Neural cell (in vitro differentiated cells): ENCODE measurements at regions not wholly inside any gene's neighbourhood (a gene's known extent, or its start where the extent isn't known, plus 50 kb on each side); places are given as distances from the start of the nearest gene placed in this dataset.

ENCODE experiments used
- H2AFZ ChIP-seq: fragments of 200-600, 300-800 bp; sonication (generic), shearing (Covaris generic); 2 replicates; pipeline ENCODE4 v1.6.0; 2014; ENCODE audit warnings: low read depth, mild to moderate bottlenecking, antibody characterized with exemption, low read length, moderate library complexity
- H3F3A ChIP-seq: fragments of 200-600 bp; shearing (Covaris generic); 2 replicates; pipeline ENCODE4 v1.6.1; 2016; ENCODE audit warnings: mild to moderate bottlenecking, moderate library complexity, mixed read lengths, antibody characterized with exemption, low read length; ENCODE audit not compliant: insufficient read depth, poor library complexity, severe bottlenecking
- H3K27ac ChIP-seq: fragments of 200-600, 300-800 bp; sonication (generic), shearing (Covaris generic); 2 replicates; pipeline ENCODE4 v1.5.1; 2014; ENCODE audit warnings: mild to moderate bottlenecking, low read length, moderate library complexity
- H3K27me3 ChIP-seq: fragments of 300-800, 200-600 bp; sonication (generic), shearing (Covaris generic); 2 replicates; pipeline ENCODE4 v1.6.0; 2014; ENCODE audit warnings: mild to moderate bottlenecking, low read depth, low read length, moderate library complexity; ENCODE audit not compliant: insufficient read depth
- H3K36me3 ChIP-seq: fragments of 300-800, 200-600 bp; sonication (generic), shearing (Covaris generic); 2 replicates; pipeline ENCODE4 v1.5.1; 2014; ENCODE audit warnings: mild to moderate bottlenecking, antibody characterized with exemption, low read length, moderate library complexity; ENCODE audit not compliant: insufficient read depth
- H3K4me2 ChIP-seq: fragments of 300-800, 200-600 bp; sonication (generic), shearing (Covaris generic); 2 replicates; pipeline ENCODE4 v1.6.0; 2014; ENCODE audit warnings: mild to moderate bottlenecking, low read length
- H3K4me3 ChIP-seq: fragments of 300-800, 200-600 bp; sonication (generic), shearing (Covaris generic); 2 replicates; pipeline ENCODE4 v1.5.1; 2014; ENCODE audit warnings: mild to moderate bottlenecking, low read length, moderate library complexity
- H3K79me2 ChIP-seq: fragments of 200-600 bp; shearing (Covaris generic); replicated peaks from 2 replicates; pipeline ENCODE4 v1.6.0; 2014; ENCODE audit warnings: mild to moderate bottlenecking, low read length, moderate library complexity; ENCODE audit not compliant: insufficient read depth
- H3K9ac ChIP-seq: fragments of 300-800, 200-600 bp; sonication (generic), shearing (Covaris generic); 2 replicates; pipeline ENCODE4 v1.6.1; 2016; ENCODE audit warnings: mild to moderate bottlenecking, low read length, mixed read lengths
- H3K9me2 ChIP-seq: fragments of 200-600 bp; shearing (Covaris generic); 2 replicates; pipeline ENCODE4 v1.6.1; 2016; ENCODE audit warnings: mild to moderate bottlenecking, low read length, mixed read lengths; ENCODE audit not compliant: insufficient read depth
- H3K9me3 ChIP-seq: fragments of 200-600, 300-800 bp; sonication (generic), shearing (Covaris generic); 2 replicates; pipeline ENCODE4 v1.6.1; 2016; ENCODE audit warnings: mild to moderate bottlenecking, mixed run types, low read length, moderate library complexity, mixed read lengths
- H4K20me1 ChIP-seq: fragments of 200-600 bp; shearing (Covaris generic); 2 replicates; pipeline ENCODE4 v1.6.1; 2016; ENCODE audit warnings: mild to moderate bottlenecking, mixed run types; ENCODE audit not compliant: insufficient read depth
- EP300 ChIP-seq: fragments of 450-650 bp; conservative IDR thresholded peaks from 2 replicates; pipeline ENCODE4 v1.6.1; 2014; ENCODE audit warnings: antibody characterized with exemption, mild to moderate bottlenecking, moderate library complexity; ENCODE audit not compliant: poor library complexity, severe bottlenecking
- EZH2 ChIP-seq: fragments of 200-600, 300-800 bp; shearing (Covaris generic), sonication (generic); IDR thresholded peaks from 2 replicates; pipeline ENCODE4 v1.6.1; 2014; ENCODE audit warnings: antibody characterized with exemption, low read length, borderline replicate concordance, mild to moderate bottlenecking; ENCODE audit not compliant: insufficient read depth, poor library complexity, severe bottlenecking
- MXI1 ChIP-seq: fragments of 450-650 bp; conservative IDR thresholded peaks from 2 replicates; pipeline ENCODE4 v1.6.1; 2014; ENCODE audit warnings: antibody characterized with exemption, mild to moderate bottlenecking; ENCODE audit not compliant: poor library complexity, severe bottlenecking
- POLR2AphosphoS5 ChIP-seq: IDR thresholded peaks from 2 replicates; pipeline ENCODE4 v1.6.1; 2012
- RAD21 ChIP-seq: fragments of 450-650 bp; conservative IDR thresholded peaks from 2 replicates; pipeline ENCODE4 v1.6.1; 2014; ENCODE audit warnings: antibody characterized with exemption, mild to moderate bottlenecking, moderate library complexity
- SMC3 ChIP-seq: fragments of 450-650 bp; conservative IDR thresholded peaks from 2 replicates; pipeline ENCODE4 v1.6.1; 2014; ENCODE audit warnings: antibody characterized with exemption, mild to moderate bottlenecking, moderate library complexity; ENCODE audit not compliant: poor library complexity
- TAF1 ChIP-seq: IDR thresholded peaks from 2 replicates; pipeline ENCODE4 v1.6.1; 2012; ENCODE audit warnings: low read depth
- TF ChIP-seq, protein P1 (sequence below): fragments of 450-650 bp; IDR thresholded peaks from 2 replicates; pipeline ENCODE4 v1.5.1; 2014; ENCODE audit warnings: antibody characterized with exemption, mild to moderate bottlenecking, moderate library complexity; ENCODE audit not compliant: poor library complexity, severe bottlenecking
- TF ChIP-seq, protein P2 (sequence below): IDR thresholded peaks from 2 replicates; pipeline ENCODE4 v1.6.1; 2012; ENCODE audit warnings: borderline replicate concordance

DNA sequence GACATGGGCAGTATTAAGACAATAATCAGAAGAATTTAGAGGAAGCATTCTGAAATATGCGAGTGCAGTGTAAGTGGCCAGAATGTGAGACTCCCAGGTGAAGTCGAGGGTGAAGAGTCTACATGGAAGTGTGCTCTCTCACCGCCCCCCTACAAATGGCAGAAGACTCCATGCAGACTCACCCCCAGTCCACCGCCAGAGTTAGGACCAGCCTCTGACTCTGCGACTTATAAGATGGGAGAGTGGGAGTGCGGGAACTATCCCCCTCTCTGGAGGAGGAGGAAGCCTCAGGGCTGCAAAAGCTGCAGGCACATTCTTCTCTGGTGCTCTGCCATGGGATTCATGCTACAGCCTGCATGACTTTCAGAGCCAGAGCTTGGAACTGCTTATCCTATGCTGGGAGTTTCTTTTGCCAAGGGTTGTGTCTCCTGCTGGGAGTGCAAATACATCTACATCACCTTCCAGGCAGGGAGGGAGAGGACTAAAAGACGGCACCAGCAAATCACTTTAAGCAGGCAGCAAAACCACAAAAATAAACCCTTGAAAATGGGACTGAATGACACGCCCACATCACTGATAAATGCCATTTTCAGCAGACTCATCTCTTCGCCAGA, 206.7 kb upstream of the SULF2 start:
- H2AFZ ChIP-seq: no peak overlapping the region
- H3K9me3 ChIP-seq: no peaks in the 10 kb centered on the region
- H3K27ac ChIP-seq: no peak overlapping the region
- H3K9ac ChIP-seq: no peak overlapping the region
- H3F3A ChIP-seq: no peaks in the 10 kb centered on the region
- no peaks in the 10 kb centered on the region for H4K20me1 ChIP-seq
- no peaks in the 10 kb centered on the region for H3K27me3 ChIP-seq
- H3K36me3 ChIP-seq: no peaks in the 10 kb centered on the region
- no peaks in the 10 kb centered on the region for H3K79me2 ChIP-seq
- TF ChIP-seq EZH2 (no peak), RAD21 (no peak), SMC3 (no peak), POLR2AphosphoS5 (no peak), MXI1 (no peak), TAF1 (no peak), EP300 (no peak)
- TF ChIP-seq, protein P1, sequence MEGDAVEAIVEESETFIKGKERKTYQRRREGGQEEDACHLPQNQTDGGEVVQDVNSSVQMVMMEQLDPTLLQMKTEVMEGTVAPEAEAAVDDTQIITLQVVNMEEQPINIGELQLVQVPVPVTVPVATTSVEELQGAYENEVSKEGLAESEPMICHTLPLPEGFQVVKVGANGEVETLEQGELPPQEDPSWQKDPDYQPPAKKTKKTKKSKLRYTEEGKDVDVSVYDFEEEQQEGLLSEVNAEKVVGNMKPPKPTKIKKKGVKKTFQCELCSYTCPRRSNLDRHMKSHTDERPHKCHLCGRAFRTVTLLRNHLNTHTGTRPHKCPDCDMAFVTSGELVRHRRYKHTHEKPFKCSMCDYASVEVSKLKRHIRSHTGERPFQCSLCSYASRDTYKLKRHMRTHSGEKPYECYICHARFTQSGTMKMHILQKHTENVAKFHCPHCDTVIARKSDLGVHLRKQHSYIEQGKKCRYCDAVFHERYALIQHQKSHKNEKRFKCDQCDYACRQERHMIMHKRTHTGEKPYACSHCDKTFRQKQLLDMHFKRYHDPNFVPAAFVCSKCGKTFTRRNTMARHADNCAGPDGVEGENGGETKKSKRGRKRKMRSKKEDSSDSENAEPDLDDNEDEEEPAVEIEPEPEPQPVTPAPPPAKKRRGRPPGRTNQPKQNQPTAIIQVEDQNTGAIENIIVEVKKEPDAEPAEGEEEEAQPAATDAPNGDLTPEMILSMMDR: no peak
- TF ChIP-seq, protein P2, sequence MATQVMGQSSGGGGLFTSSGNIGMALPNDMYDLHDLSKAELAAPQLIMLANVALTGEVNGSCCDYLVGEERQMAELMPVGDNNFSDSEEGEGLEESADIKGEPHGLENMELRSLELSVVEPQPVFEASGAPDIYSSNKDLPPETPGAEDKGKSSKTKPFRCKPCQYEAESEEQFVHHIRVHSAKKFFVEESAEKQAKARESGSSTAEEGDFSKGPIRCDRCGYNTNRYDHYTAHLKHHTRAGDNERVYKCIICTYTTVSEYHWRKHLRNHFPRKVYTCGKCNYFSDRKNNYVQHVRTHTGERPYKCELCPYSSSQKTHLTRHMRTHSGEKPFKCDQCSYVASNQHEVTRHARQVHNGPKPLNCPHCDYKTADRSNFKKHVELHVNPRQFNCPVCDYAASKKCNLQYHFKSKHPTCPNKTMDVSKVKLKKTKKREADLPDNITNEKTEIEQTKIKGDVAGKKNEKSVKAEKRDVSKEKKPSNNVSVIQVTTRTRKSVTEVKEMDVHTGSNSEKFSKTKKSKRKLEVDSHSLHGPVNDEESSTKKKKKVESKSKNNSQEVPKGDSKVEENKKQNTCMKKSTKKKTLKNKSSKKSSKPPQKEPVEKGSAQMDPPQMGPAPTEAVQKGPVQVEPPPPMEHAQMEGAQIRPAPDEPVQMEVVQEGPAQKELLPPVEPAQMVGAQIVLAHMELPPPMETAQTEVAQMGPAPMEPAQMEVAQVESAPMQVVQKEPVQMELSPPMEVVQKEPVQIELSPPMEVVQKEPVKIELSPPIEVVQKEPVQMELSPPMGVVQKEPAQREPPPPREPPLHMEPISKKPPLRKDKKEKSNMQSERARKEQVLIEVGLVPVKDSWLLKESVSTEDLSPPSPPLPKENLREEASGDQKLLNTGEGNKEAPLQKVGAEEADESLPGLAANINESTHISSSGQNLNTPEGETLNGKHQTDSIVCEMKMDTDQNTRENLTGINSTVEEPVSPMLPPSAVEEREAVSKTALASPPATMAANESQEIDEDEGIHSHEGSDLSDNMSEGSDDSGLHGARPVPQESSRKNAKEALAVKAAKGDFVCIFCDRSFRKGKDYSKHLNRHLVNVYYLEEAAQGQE: no peak
- H3K4me3 ChIP-seq: no peak overlapping the region
- no peak overlapping the region for H3K4me2 ChIP-seq
- H3K9me2 ChIP-seq: no peaks in the 10 kb centered on the region

DNA sequence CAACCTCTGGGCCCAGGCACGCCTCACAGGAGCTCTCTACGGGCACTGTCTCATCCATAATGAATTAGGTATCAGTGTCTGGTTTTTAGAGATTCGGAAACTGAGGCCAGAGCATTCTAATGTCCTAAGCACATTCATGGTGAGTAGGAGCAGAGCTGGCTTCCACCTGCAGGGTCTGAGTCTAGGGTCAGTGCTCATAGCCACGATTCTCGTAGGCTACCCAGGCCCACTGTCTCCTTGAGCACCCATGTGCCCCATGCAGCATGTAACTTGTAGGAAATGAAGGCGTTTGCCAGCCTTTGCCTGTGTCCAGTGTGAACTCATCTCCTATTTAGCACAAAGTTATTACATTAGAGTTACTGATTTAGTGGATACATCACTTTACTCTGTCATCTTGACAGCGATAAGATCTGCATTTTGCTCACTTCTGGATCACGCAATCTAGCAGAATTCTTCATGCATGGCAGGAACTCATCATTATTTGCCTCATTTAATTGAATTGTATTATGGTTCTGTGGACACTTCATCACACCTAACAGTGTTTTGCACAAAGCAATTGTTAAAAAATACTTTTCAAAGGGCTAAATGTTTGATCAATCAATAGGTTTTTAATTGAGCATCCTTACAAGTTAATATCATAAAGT, 205.3 kb upstream of the SULF2 start:
- Histone ChIP-seq H3K27ac (no peak overlapping the region), H3K27me3 (no peaks in the 10 kb centered on the region), H3K36me3 (no peaks in the 10 kb centered on the region), H3K4me2 (no peak overlapping the region), H3K79me2 (no peaks in the 10 kb centered on the region), H3K4me3 (no peak overlapping the region), H3K9ac (no peak overlapping the region), H3K9me2 (no peaks in the 10 kb centered on the region), H3F3A (no peaks in the 10 kb centered on the region), H3K9me3 (no peaks in the 10 kb centered on the region), H4K20me1 (no peaks in the 10 kb centered on the region), H2AFZ (no peak overlapping the region)
- TF ChIP-seq POLR2AphosphoS5 (no peak), TAF1 (no peak), EZH2 (no peak), EP300 (no peak), RAD21 (no peak), MXI1 (no peak), SMC3 (no peak)
- TF ChIP-seq, protein P1: no peak
- TF ChIP-seq, protein P2: no peak
